ENCODE measurements at regions not wholly inside any gene's neighbourhood (a gene's known extent, or its start where the extent isn't known, plus 50 kb on each side); places are given as distances from the start of the nearest gene placed in this dataset.
"Not testable (repeated sequence)": the region's sequence is repeated elsewhere in the genome, so short reads cannot be mapped to it uniquely, and the experiment has no call there.

DNA sequence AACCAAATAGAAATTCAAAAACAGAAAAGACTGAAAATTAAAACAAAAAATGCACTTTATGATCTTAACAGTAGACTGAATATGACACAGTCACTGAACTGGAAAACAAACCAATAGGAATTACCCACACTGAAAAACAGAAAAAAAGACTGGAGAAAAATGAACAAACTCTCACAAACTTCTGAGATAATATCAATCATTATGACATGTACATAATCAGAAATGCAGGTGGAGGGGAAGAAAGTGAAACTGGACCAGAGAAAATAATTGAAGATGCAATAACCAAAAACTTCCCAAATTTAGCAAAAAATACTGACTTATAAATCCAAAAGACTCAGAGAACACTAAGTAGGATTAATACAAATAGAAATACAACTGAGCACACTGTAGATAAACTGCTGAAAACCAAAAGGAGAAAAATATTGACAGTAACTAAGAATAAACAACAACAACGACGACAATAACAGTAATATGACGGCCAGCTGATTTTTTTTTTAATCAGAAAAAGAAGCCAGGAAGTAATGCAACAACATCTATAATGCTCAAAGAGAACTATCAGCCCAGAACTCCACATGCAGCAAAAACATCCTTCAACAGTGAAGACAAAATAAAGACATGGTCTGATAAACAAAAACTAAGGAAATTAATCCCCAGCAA lies 108.1 kb downstream of the ZFAND4 start:
- DNase-seq, result no peak

DNA sequence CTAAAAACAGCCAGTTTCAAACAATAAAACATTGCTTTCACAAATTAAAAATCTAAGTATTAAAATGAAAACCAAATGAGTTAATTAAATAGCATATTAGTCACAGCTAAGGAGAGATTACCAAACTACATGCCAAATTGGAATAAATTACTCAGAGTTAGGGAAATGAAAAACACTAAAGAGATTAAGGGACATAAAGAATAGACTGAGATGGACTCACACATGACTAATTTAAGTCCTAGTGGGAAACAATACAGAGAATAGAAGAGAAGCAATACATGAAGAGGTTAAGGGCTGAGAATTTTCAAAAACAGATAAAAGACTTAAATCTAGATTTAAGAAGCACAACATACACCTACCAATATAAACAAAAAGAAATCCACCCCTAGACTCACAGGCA lies 110.6 kb downstream of the ZFAND4 start:
- DNase-seq, result no peak

DNA sequence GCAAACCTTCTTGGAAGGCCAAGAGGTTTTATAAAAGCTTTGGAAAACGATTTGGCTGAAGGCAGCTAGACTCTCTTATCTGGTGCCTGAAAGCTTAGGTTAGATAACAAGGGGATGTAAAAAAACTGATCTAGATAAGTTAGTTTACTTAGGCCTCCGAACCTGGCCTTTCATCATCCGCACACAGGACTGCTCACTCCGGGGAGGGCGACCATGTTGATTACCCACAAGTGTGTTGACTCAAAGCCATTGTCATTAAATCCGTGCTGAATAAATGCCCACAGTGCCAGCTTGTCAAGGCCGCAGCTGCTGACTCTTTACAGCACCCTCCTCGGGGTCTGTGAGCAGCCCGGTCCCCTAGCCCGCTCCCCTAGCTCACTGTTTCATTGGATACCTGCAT lies 112.3 kb downstream of the ZFAND4 start:
- no peak for DNase-seq

DNA sequence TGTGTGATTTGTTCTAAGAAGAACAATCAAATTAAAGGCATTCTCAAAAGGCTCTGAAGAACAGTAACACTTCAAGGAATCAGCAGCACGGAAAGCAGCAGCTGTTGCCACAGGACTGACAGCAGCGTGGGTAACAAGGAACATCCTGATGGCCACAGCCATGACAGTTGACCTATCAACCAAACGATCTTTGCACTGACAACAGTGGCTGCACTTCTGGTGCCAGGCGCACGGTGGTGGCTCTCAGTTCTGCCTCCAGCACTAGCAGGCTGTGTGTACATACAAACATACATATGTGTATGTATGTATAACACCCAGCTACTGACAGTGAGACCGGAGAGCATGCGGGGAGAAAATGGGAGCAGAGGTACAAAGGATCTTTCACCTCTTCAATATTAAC lies 114.1 kb downstream of the ZFAND4 start:
- DNase-seq, result no peak

DNA sequence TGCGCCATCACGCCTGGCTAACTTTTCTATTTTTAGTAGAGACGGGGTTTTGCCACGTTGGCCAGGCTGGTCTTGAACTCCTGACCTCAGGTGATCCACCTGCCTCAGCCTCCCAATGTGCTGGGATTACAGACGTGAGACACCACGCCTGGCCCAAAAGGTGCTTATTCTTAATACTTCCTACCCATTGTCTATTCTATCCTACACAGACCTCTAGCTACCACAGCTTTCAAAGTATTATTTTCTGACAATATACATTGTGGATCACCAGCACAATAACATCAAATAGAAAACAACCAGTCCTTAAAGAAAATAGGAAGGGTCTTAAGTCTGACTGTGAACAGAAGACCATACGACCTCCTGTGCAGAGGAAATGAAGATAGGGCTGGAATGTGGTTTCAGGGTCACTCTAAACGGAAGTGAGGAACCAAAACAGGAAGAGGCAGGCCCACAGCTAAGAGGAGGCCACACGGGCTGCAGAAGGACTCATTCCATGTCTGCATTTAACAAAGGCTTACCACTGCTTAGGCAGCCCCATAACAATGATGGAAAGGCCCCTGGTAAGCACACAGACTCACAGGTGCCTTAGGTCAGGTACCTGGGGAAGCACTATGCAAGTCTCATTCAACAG lies 115.2 kb downstream of the ZFAND4 start:
- peak; percentile 37 to 49 for DNase-seq

DNA sequence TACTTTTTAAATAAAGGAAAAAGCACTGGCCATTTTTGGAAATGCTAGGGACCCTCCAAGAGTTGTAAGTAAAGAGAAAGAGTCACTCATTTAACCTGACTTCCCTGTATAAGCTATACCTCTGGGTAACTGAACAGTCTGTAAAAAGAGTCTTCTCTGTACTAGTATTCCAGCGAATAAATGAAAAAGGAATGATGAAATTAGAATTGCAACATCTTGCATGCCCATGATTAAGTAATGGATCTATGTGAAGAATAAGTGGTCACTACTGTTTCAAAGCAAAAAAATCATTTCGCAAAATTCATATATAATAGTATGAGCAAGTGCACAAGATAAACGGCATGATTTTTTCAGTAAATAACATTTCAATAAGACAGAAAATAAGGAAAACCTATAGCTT lies 116.8 kb downstream of the ZFAND4 start:
- DNase-seq, result peak; percentile 43 to 86

DNA sequence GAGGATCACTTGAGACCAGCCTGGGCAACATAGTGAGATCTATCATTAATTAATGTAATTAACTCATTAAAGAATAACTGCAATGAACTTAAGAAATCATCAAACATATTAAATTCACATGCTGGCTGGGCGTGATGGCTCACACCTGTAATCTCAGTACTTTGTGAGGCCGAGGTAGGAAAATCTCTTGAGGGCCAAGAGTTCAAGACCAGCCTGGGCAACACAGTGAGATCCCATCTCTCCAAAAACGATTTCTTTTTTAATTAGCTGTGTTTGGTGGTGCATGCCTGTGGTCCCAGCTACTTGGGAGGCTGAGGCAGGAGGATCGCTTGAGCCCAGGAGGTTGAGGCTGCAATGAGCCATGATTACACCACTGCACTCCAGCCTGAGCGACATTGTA lies 117.2 kb downstream of the ZFAND4 start:
- not testable (repeated sequence) for DNase-seq

DNA sequence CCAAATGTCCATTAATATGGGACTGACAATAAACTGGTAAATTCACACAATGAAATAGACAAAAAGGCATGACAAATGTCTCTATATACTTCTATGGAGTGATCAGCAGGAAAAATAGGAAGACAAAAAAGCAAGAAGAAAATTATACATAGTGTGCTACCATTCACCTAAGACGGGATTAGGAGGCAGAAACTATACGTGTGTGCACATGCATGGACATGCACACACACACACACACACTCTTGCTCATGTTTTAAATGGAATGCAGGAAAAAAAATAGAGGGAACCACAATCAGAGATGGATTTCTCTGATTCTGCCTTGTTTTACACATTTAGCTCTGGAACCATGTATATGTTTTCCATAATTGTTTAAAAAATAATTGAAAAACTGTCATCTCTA lies 119.0 kb downstream of the ZFAND4 start:
- DNase-seq, result no peak

DNA sequence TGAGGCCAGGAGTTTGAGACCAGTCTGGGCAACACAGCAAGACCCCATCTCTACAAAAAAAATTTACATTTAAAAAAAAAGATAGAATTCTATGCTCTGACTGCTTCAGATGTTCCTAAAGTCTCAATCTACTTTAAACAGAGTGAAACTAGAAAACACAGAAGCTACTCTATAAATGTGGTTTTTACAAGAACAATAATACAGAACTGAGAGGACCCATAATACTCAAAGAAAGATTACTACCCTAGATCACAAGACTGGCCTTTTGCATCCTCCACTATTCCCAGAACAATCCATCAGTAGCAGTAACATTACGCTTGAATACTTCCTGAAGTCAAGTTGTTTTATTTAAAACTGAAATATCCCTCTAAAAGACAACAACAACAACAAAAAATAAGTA lies 119.4 kb downstream of the ZFAND4 start:
- DNase-seq, result peak in 1 of 2 donors; percentile 5

DNA sequence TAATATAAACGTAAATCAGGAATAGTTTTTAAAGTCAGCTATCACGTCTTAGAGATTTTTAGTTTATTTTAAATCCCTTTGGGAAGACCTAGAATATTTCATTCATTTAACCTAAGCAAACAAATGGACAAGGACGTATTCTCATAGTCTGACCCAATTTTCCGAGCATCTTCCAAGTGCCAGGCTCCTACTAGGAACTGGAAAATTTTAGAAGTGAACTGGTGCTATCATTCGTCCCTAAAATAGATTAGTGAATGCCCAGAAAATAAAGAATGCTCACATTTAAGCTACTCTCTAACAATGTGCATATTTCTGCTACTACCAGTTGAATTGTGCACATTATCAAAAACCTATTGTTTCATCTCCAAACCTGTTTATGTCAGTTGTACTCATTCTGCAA lies 120.1 kb downstream of the ZFAND4 start:
- DNase-seq, result no peak

DNA sequence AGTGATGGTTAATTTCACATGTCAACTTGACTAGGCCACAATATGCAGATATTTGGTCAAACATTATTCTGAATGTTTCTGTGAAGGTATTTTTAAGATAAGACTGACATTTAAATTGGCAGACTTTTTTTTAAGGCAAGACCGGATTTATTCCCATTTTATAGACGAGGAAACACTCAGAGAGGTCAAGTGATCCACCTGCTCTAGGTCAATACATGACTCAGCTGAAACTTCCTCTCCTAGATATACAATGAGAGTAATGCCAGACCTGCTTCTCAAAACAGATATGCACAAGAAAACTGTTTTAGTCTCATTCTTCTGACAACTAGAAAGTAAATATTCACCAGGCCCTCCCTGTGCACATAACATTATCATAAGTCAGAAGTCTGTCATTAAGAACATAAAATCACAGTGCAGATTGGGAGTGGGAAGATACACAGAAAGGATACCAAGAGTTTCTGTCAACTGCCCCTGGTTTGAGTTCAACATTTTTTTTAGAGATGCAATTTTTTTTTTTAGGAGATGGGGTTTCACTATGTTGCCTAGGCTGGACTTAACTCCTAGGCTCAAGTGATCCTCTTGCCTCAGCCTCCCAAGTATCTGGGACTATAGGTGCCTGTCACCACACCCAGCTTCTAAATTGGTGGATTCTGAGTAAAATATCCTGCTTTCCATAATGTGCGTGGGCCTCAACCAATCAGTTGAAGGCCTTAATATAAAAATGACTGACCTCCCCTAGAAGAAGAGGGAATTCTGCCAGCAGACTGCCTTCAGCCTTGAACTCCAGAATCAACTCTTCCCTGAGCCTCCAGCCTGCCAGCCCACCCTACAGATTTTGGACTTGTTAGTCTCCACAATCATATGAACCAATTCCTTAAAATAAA lies 121.4 kb downstream of the ZFAND4 start:
- DNase-seq, result no peak

DNA sequence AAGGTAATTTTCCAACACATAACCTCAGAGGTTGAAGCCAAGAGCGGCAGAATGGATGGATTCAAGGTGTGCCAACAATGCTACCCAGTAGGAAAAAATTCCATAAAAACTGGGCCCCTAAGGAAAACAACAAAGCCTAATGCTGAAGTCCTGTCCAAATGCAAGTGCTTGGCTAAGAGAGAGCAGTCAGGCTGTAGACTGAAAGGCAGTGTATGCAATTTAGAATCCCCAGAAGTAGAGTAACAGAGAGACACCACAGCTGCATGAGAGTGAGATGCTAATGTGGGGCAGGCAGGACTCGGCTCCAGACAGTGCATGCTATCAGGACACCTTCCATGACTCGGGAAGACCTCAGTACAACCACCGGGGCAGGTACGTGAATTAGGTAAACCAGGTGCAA lies 124.5 kb downstream of the ZFAND4 start:
- no peak for DNase-seq

DNA sequence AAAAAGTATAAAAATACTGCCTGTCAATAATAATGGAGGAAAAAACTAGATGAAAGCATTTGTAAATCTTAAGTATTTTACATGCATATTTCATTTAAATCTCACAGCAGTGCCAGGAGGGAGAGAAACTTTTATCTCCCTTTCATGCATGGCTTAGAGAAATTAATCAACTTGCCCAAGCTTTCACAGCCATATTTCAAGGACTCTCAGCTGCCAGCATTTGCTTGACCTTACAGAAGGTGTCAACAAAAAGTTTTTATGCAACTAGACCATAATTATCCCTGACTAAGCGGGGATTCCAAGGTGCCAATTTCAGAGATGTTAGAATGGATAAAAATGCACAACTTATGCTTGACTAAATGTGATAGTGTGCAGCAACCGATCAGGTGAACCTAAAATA lies 125.4 kb downstream of the ZFAND4 start:
- no peak for DNase-seq

DNA sequence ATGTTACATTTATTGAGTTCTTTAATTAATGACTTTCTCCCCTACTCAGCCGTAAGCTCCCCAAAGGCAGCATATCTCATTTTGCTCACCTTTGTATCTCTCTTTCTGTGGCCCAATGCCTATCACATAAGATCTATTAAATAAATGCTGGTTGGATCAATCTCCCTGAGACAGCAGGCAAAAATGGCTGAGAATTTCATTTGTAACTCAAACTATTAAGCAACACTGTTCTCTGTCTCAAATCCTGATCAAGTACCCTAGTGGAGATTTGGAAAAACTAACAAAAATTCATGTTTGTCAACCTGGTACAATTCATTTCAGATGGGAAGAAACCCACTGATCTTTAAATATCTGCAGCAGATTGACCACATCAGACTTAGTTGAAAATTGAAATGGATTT lies 127.4 kb downstream of the ZFAND4 start:
- DNase-seq, result no peak

DNA sequence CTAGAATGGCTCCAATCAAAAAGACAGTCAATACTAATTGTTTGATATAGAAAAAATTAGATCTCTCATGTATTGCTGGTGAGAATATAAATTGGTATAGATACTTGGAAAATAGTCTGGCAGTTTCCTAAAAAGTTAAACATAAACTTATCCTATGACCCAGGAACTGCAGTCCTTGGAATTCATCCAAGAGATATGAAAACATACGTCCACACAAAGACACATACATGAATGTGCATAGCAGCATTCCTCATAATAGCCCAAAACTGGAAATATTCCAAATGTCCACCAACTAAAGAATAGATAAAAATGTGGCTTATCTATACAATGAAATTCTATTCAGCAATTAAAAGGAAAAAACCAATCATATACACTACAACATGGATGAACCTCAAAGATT lies 128.4 kb downstream of the ZFAND4 start:
- DNase-seq, result no peak

DNA sequence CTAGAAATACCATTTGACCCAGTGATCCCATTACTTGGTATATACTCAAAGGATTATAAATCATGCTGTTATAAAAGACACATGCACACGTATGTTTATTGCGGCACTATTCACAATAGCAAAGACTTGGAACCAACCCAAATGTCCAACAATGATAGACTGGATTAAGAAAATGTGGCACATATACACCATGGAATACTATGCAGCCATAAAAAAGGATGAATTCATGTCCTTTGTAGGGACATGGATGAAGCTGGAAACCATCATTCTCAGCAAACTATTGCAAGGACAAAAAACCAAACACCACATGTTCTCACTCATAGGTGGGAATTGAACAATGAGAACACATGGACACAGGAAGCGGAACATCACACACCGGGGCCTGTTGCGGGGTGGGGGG lies 131.5 kb downstream of the ZFAND4 start:
- DNase-seq, result not testable (repeated sequence)

DNA sequence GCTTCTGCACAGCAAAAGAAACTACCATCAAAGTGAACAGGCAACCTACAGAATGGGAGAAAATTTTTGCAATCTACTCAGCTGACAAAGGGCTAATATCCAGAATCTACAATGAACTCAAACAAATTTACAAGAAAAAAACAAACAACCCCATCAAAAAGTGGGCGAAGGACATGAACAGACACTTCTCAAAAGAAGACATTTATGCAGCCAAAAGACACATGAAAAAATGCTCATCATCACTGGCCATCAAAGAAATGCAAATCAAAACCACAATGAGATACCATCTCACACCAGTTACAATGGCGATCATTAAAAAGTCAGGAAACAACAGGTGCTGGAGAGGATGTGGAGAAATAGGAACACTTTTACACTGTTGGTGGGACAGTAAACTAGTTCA lies 132.0 kb downstream of the ZFAND4 start:
- DNase-seq, result not testable (repeated sequence)

DNA sequence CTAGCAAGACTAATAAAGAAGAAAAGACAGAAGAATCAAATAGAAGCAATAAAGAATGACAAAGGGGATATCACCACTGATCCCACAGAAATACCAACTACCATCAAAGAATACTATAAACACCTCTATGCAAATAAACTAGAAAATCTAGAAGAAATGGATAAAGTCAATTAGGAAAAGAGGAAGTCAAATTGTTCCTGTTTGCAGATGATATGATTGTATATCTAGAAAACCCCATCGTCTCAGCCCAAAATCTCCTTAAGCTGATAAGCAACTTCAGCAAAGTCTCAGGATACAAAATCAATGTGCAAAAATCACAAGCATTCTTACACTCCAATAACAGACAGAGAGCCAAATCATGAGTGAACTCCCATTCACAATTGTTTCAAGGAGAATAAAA lies 133.0 kb downstream of the ZFAND4 start:
- not testable (repeated sequence) for DNase-seq

DNA sequence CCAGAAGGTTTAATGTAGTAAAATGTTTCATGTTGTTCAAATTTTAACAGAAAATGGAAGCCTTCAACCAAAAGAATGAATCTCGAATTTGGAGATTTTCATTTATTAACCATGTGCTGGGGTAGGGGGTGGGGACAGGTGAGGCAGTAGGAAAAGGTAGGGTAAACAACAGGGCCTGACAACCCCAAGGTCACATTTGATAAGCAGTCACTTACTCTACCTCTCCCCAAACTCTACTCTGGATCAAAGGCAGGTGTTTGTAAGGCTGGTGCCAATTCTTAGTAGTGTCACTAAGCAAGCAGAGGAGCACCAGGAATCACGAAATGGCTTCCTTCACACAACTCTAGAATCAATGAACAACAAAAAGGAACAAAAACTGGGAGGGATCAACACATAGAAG lies 138.0 kb downstream of the ZFAND4 start:
- no peak for DNase-seq

DNA sequence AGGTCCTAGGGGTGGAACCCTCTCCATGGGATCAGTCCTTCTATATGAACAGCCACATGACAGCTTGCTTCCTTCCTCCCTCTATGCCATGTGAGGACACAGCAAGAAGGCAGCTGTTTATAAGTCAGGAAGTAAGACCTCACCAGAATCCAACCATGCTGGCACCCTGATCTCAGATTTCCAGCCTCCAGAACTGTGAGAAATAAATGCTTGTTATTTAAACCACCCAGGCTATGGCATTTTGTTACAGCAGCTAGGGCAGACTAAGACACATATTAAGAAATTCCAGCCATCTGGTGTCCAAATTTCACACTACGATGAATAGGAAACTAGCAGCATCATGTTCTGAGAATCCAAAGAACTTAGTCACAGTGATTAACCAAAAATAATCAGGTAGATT lies 140.1 kb downstream of the ZFAND4 start:
- DNase-seq, result peak; percentile 3 to 7

DNA sequence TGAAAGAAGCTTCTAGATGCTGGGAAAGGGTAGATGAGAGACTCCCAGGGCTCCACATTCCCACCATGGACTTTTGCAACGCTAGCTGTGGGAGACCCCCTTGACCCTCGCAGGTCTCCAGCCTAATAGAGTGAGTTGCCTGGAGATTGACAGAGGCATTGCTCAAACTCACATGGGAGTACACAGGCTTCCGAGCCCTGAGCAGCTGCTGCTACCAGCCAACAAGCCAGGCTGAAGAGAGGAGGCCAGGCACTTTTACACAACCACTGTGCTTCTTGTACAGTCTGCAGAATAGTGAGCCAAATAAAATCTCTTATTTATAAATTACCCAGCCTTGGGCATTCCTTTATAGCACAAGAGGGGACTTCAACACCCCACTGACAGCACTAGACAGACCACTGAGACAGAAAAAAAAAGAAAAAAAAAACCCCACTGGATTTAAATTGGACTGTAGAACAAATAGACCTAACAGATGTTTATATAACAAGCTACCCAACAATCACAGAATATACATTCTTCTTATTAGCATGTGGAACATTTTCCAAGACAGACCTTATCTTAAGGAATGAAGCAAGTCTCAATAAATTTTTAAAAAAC lies 146.2 kb downstream of the ZFAND4 start:
- no peak for DNase-seq

DNA sequence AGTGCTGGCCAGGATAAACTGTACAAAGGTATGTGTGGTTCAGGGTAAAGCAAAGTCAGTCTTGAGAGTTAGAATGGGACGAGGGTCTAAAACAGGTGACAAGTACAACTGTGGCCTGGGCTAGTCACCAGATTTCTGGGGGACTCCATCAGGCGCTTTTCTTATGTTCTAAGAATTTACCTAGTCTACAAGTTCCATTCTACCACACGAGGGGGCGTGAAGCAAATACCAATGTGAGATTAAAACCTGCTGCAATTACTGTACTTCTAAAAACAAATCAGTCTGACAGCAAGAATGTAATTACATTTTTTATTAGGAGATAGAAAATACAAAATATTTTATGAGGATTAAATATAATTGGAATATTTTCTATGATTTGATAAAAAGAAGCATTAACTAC lies 146.5 kb downstream of the ALOX5 start:
- no peak for DNase-seq

DNA sequence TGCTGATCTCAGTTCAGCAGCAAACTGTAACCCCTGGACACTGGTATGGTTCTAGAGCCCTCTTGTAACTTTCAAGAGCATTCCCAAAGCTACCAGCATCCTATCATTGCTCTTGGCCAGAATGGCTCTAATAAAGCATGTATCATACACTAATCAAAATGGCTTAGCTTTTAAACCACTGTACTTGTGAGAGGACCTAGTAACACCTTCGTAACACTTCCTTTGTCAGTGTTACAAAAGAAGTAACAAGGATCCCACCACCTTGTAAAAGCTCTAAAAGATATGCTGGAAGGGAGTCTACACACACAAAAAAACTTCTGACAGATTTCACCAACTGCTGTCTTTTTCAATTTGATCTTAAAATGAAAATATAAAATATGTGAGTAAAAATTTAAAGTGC lies 144.7 kb downstream of the ALOX5 start:
- DNase-seq, result no peak

DNA sequence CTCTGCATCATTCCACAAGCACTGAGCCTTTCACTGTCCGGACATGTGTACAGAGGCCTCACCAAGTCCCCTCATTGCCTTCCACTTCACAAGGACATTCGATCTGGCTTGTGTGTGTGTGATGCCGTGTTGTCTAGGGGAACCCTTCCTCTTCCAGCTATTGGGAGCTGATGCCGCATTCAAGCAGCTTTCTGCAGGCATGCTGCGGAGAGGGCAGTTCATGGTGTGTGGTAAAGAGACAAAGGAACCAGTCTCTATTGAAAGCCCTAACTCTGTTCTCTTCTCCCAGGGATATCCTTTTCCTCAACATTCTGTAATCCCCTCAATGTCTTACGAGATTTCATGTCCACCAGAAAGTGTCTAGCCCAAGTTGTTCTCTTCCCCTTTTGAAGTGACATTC lies 141.6 kb downstream of the ALOX5 start:
- DNase-seq, result no peak
